Vagina (tissue), 2 donors: ENCODE measurements at regions not wholly inside any gene's neighbourhood (a gene's known extent, or its start where the extent isn't known, plus 50 kb on each side); places are given as distances from the start of the nearest gene placed in this dataset.

Experiments used
- CTCF ChIP-seq, 3 experiments: fragments of 450-650 bp in 2 of 3; fragments of 200-600 bp in 1 of 3; sonication (generic) in 1 of 3; IDR thresholded peaks; one replicate each; pipeline ENCODE4 v1.5.1; 2017 to 2019; ENCODE audit warnings: antibody characterized with exemption in 3 of 3, mild to moderate bottlenecking in 2 of 3, moderate library complexity in 2 of 3
- POLR2AphosphoS5 ChIP-seq, 2 donors: sonication (generic); formaldehyde crosslinking; IDR thresholded peaks; one replicate each; pipeline ENCODE4 v1.9.0; 2017; ENCODE audit warnings: antibody characterized with exemption in 2 of 2, mild to moderate bottlenecking in 2 of 2, low read depth in 1 of 2; ENCODE audit not compliant: insufficient read depth in 1 of 2

GRCh38 chr2:172193331-172194089 lies 90.8 kb upstream of the DLX2 start:
- TF ChIP-seq CTCF (IDR thresholded peaks at IDR 0.05) (no peak), POLR2AphosphoS5 (IDR thresholded peaks at IDR 0.05; ENCODE audit: insufficient read depth in 1 of 2, low read depth in 1 of 2) (no peak)
